Uterus (tissue), 2 donors: ENCODE measurements at regions not wholly inside any gene's neighbourhood (a gene's known extent, or its start where the extent isn't known, plus 50 kb on each side); places are given as distances from the start of the nearest gene placed in this dataset.
"Not testable (repeated sequence)": the region's sequence is repeated elsewhere in the genome, so short reads cannot be mapped to it uniquely, and the experiment has no call there.

ENCODE experiments used
- POLR2A ChIP-seq, 2 donors: fragments of 450-650 bp; IDR thresholded peaks; one replicate each; pipeline ENCODE4 v1.6.1; 2016; ENCODE audit warnings: antibody characterized with exemption in 2 of 2, mild to moderate bottlenecking in 1 of 2, moderate library complexity in 1 of 2
- TF ChIP-seq, protein P1 (sequence below), 4 experiments: fragments of 200-600 bp in 2 of 4; fragments of 450-650 bp in 2 of 4; sonication (generic) in 2 of 4; IDR thresholded peaks; one replicate each; pipeline ENCODE4 v1.5.1; 2016 to 2019; ENCODE audit warnings: antibody characterized with exemption in 4 of 4, mild to moderate bottlenecking in 2 of 4, moderate library complexity in 1 of 4

DNA sequence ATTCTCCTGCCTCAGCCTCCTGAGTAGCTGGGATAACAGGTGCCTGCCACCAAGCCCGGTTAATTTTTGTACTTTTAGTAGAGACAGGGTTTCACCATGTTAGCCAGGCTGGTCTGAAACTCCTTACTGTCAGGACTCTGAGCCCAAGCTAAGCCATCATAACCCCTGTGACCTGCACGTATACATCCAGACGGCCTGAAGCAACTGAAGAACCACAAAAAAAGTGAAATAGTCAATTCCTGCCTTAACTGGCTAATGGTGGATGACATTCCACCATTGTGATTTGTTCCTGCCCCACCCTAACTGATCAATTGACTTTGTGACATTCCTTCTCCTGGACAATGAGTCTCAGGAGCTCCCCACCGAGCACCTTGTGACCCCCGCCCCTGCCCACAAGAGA is 69.9 kb upstream of the ADGRL1 start:
- TF ChIP-seq, protein P1, sequence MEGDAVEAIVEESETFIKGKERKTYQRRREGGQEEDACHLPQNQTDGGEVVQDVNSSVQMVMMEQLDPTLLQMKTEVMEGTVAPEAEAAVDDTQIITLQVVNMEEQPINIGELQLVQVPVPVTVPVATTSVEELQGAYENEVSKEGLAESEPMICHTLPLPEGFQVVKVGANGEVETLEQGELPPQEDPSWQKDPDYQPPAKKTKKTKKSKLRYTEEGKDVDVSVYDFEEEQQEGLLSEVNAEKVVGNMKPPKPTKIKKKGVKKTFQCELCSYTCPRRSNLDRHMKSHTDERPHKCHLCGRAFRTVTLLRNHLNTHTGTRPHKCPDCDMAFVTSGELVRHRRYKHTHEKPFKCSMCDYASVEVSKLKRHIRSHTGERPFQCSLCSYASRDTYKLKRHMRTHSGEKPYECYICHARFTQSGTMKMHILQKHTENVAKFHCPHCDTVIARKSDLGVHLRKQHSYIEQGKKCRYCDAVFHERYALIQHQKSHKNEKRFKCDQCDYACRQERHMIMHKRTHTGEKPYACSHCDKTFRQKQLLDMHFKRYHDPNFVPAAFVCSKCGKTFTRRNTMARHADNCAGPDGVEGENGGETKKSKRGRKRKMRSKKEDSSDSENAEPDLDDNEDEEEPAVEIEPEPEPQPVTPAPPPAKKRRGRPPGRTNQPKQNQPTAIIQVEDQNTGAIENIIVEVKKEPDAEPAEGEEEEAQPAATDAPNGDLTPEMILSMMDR (IDR thresholded peaks at IDR 0.05), result not testable (repeated sequence)
- not testable (repeated sequence) for TF ChIP-seq POLR2A (IDR thresholded peaks at IDR 0.05)
